GM12878 (cell line): ENCODE measurements at regions not wholly inside any gene's neighbourhood (a gene's known extent, or its start where the extent isn't known, plus 50 kb on each side); places are given as distances from the start of the nearest gene placed in this dataset.

Source experiments
- ATAC-seq: fragments of 200-7000 bp; cut with Tn5 transposase; 3 replicates; pipeline ENCODE4 v1.9.1; 2020; ENCODE audit warnings: mild to moderate bottlenecking, moderate library complexity
- BruUV-seq: library from RNA; stranded (reverse); fragments of 400-500 nt; replicated peaks from 2 replicates; lab custom pipeline; 2021; lab: Mats Ljungman, UMichigan
- CTCF ChIA-PET: fragments of 300-600 bp; sonication (Branson Sonifier 250); formaldehyde crosslinking; extraction: SDS; loops from one replicate; lab custom pipeline; 2021; ENCODE audit warnings: inconsistent platforms; lab: Yijun Ruan, JAX
- POLR2A ChIA-PET: fragments of 350-600 bp; formaldehyde crosslinking; extraction: SDS; loops from one replicate; lab custom pipeline; 2021; ENCODE audit warnings: inconsistent platforms; lab: Charles Lee
- RAD21 ChIA-PET: fragments of 300-600 bp; sonication (Branson Sonifier 250); formaldehyde crosslinking; loops from one replicate; lab custom pipeline; 2023; ENCODE audit warnings: antibody characterized with exemption; ENCODE audit not compliant: unreplicated experiment; lab: Charles Lee
- SMC1A ChIA-PET: fragments of 300-600 bp; sonication (Branson Sonifier 250); formaldehyde crosslinking; loops from one replicate; lab custom pipeline; 2023; ENCODE audit not compliant: unreplicated experiment, uncharacterized antibody; lab: Charles Lee
- DNase-seq: peaks from one replicate; pipeline ENCODE4 v3.0.0-alpha.2; 2011; ENCODE audit warnings: low read depth, low spot score
- FAIRE-seq: peaks from 3 replicates; lab custom pipeline; 2011; peaks lifted over from hg19 to GRCh38; lab: Jason Lieb, UNC
- H2AFZ ChIP-seq: 2 replicates; pipeline ENCODE4 v1.6.0; 2011; ENCODE audit warnings: low read depth, low read length, control low read depth; ENCODE audit not compliant: control insufficient read depth
- H3K27ac ChIP-seq: 2 replicates; pipeline ENCODE4 v1.5.1; 2011; ENCODE audit warnings: control low read depth; ENCODE audit not compliant: control insufficient read depth, insufficient read depth
- H3K27me3 ChIP-seq, 2 experiments: replicated peaks in 1 of 2; 2 replicates each; pipeline versions ENCODE4 v1.6.0 to v1.6.1; 2011; ENCODE audit warnings: low read length in 1 of 2; ENCODE audit not compliant: control insufficient read depth in 2 of 2, insufficient read depth in 2 of 2
- H3K36me3 ChIP-seq, 2 experiments: 2 replicates each; pipeline ENCODE4 v1.5.1; 2011; ENCODE audit warnings: low read length in 1 of 2; ENCODE audit not compliant: control insufficient read depth in 2 of 2, insufficient read depth in 2 of 2
- H3K4me1 ChIP-seq: 2 replicates; pipeline ENCODE4 v1.6.1; 2011; ENCODE audit warnings: mild to moderate bottlenecking, low read length, moderate library complexity, mixed read lengths; ENCODE audit not compliant: control insufficient read depth, insufficient read depth
- H3K4me2 ChIP-seq: 2 replicates; pipeline ENCODE4 v1.6.0; 2011; ENCODE audit warnings: control low read depth; ENCODE audit not compliant: control insufficient read depth, insufficient read depth
- H3K4me3 ChIP-seq: fragments of 200-600 bp; sonication (generic); 2 replicates; pipeline ENCODE4 v1.5.1; 2016
- H3K79me2 ChIP-seq: 2 replicates; pipeline ENCODE4 v1.6.0; 2011; ENCODE audit warnings: low read length; ENCODE audit not compliant: control insufficient read depth, insufficient read depth
- H3K9ac ChIP-seq: 2 replicates; pipeline ENCODE4 v1.8.0; 2011; ENCODE audit warnings: low read length, control low read depth, mixed read lengths; ENCODE audit not compliant: control insufficient read depth, insufficient read depth
- H3K9me3 ChIP-seq: replicated peaks from 3 replicates; pipeline ENCODE4 v1.5.1; 2011; ENCODE audit warnings: mild to moderate bottlenecking, low read length; ENCODE audit not compliant: control insufficient read depth, insufficient read depth
- H4K20me1 ChIP-seq: 2 replicates; pipeline ENCODE4 v1.6.0; 2011; ENCODE audit not compliant: control insufficient read depth, insufficient read depth
- CUX1 ChIP-seq: IDR thresholded peaks from 2 replicates; pipeline ENCODE4 v1.6.1; 2012; ENCODE audit warnings: improper control_type of control experiment, low read depth, low read length; ENCODE audit not compliant: insufficient replicate concordance
- POLR2AphosphoS2 ChIP-seq: IDR thresholded peaks from 2 replicates; pipeline ENCODE4 v1.6.1; 2011; ENCODE audit warnings: low read depth, mild to moderate bottlenecking, low read length, improper control_type of control experiment, moderate library complexity
- POLR2AphosphoS5 ChIP-seq: IDR thresholded peaks from 2 replicates; pipeline ENCODE4 v1.6.1; 2011; ENCODE audit warnings: mild to moderate bottlenecking, low read length, inconsistent platforms
- RUNX3 ChIP-seq: IDR thresholded peaks from 2 replicates; pipeline ENCODE4 v1.6.1; 2012; ENCODE audit warnings: low read length, inconsistent platforms
- SMC3 ChIP-seq: IDR thresholded peaks from 2 replicates; pipeline ENCODE4 v1.6.1; 2011; ENCODE audit warnings: low read length, improper control_type of control experiment, borderline replicate concordance
- ZNF217 ChIP-seq: fragments of 450-650 bp; IDR thresholded peaks from 2 replicates; pipeline ENCODE4 v1.6.1; 2017; ENCODE audit warnings: antibody characterized with exemption, mild to moderate bottlenecking
- WGBS: methylation state at CpG from one replicate; pipeline ENCODE4 v1.1.6; 2016; ENCODE audit warnings: low lambda C conversion rate; ENCODE audit not compliant: insufficient replicate concordance, insufficient coverage; ENCODE audit errors: missing lambda C conversion rate; 5-methylcytosine and 5-hydroxymethylcytosine counted together
- in situ Hi-C: fragments of 300-500 bp; cut with MboI; formaldehyde crosslinking; loops from 9 replicates; pipeline ENCODE4 v1.14.3; 2018; ENCODE audit warnings: mixed read lengths
- intact Hi-C: fragments of 100-400 bp; cut with micrococcal nuclease; formaldehyde crosslinking; loops from one replicate; pipeline ENCODE4 v1.14.2; 2022; ENCODE audit not compliant: unreplicated experiment

- TF ChIP-seq CUX1, result no peak
- no peak for TF ChIP-seq RUNX3
- TF ChIP-seq POLR2AphosphoS2, result no peak
These were observed 267.0 kb downstream of the CETN3 start (continued) for GRCh38 chr5:90142541-90142940.

- no peak for ATAC-seq
- H3K4me2 ChIP-seq, result no peak overlapping the region
- no peak for FAIRE-seq
- no peaks in the 10 kb centered on the region for H3K79me2 ChIP-seq
- no peak overlapping the region for H3K4me3 ChIP-seq
- ChIA-PET POLR2A (no interaction called here), RAD21 (no interaction called here), SMC1A (no interaction called here), CTCF (no interaction called here)
- H3K9me3 ChIP-seq, result no peaks in the 10 kb centered on the region; the same call in 2 of the 3 replicates
- in situ Hi-C loops, result no loop called here
- H3K27ac ChIP-seq, result no peak overlapping the region
- intact Hi-C loops, result no loop called here
- H3K27me3 ChIP-seq, result no peaks in the 10 kb centered on the region
- WGBS, result 89% methylated on average over 3 of the region's 3 CpGs
- H3K9ac ChIP-seq, result no peak overlapping the region
- DNase-seq, result no peak
- no peak for TF ChIP-seq POLR2AphosphoS5
- no peak for TF ChIP-seq ZNF217
- TF ChIP-seq SMC3, result no peak
- H4K20me1 ChIP-seq, result no peaks in the 10 kb centered on the region
- no TSS peak for BruUV-seq
- no peak overlapping the region for H2AFZ ChIP-seq
- no peaks in the 10 kb centered on the region for H3K36me3 ChIP-seq
- H3K4me1 ChIP-seq, result no peaks in the 10 kb centered on the region
These were observed 267.6 kb downstream of the CETN3 start for GRCh38 chr5:90141984-90142383.
